K562 (cell line): ENCODE measurements at regions not wholly inside any gene's neighbourhood (a gene's known extent, or its start where the extent isn't known, plus 50 kb on each side); places are given as distances from the start of the nearest gene placed in this dataset.

Source experiments
- ATAC-seq: fragments of 200-7000 bp; cut with Tn5 transposase; 3 replicates; pipeline ENCODE4 v1.9.1; 2020; ENCODE audit warnings: moderate library complexity
- BruUV-seq: library from RNA; stranded (reverse); fragments of 400-500 nt; replicated peaks from 2 replicates; lab custom pipeline; 2021; lab: Mats Ljungman, UMichigan
- CTCF ChIA-PET: fragments of 300-600 bp; formaldehyde crosslinking; extraction: SDS; loops from one replicate; lab custom pipeline; 2021; ENCODE audit warnings: low intra/inter-chr PET ratio; lab: Yijun Ruan, JAX
- POLR2A ChIA-PET: fragments of 300-600, 350-650 bp; sonication (Branson Sonifier 250); formaldehyde crosslinking; extraction: SDS; loops from one replicate; lab custom pipeline; 2021; ENCODE audit warnings: antibody characterized with exemption, inconsistent platforms; lab: Yijun Ruan, JAX
- DNase-seq, 4 experiments: peaks; one replicate each; pipeline versions ENCODE4 v3.0.0 to v3.0.0-alpha.2; 2011 to 2018; ENCODE audit warnings: low spot score in 3 of 4, mixed read lengths in 3 of 4; ENCODE audit errors: extremely low read depth in 1 of 4
- FAIRE-seq: peaks from 2 replicates; lab custom pipeline; 2011; peaks lifted over from hg19 to GRCh38; lab: Jason Lieb, UNC
- H2AFZ ChIP-seq: 2 replicates; pipeline ENCODE4 v1.6.0; 2011; ENCODE audit warnings: low read depth, low read length, control low read depth, inconsistent platforms
- H3K27ac ChIP-seq: fragments of 200-600 bp; 3 replicates; pipeline ENCODE4 v1.8.0; 2011; ENCODE audit warnings: low read depth, mild to moderate bottlenecking, control low read depth, inconsistent platforms, low read length, moderate library complexity, mixed read lengths; ENCODE audit errors: extremely low read depth
- H3K27me3 ChIP-seq, 2 experiments: fragments of 300-600 bp in 1 of 2; 2 replicates in 1 of 2; 3 replicates in 1 of 2; pipeline versions ENCODE4 v1.6.0 to v1.8.0; 2011; ENCODE audit warnings: inconsistent platforms in 2 of 2, low read length in 2 of 2, mild to moderate bottlenecking in 1 of 2, mixed read lengths in 1 of 2, moderate library complexity in 1 of 2; ENCODE audit not compliant: control insufficient read depth in 2 of 2, insufficient read depth in 2 of 2
- H3K36me3 ChIP-seq: fragments of 300-600 bp; 3 replicates; pipeline ENCODE4 v1.8.0; 2011; ENCODE audit warnings: mild to moderate bottlenecking, low read length, inconsistent platforms; ENCODE audit not compliant: control insufficient read depth, insufficient read depth
- H3K4me1 ChIP-seq, 2 experiments: fragments of 200-600 bp in 1 of 2; replicated peaks in 1 of 2; 2 replicates in 1 of 2; 3 replicates in 1 of 2; pipeline versions ENCODE4 v1.5.1 to v1.8.0; 2011; ENCODE audit warnings: inconsistent platforms in 2 of 2, low read length in 2 of 2, mild to moderate bottlenecking in 1 of 2, mixed read lengths in 1 of 2, moderate library complexity in 1 of 2; ENCODE audit not compliant: control insufficient read depth in 2 of 2, insufficient read depth in 2 of 2
- H3K4me2 ChIP-seq: 2 replicates; pipeline ENCODE4 v1.6.1; 2011; ENCODE audit warnings: low read length, control low read depth, inconsistent platforms, mixed read lengths; ENCODE audit not compliant: insufficient read depth
- H3K4me3 ChIP-seq: fragments of 200-600 bp; sonication (generic), shearing (Covaris generic); 2 replicates; pipeline ENCODE4 v1.5.1; 2016; ENCODE audit warnings: control low read depth, inconsistent platforms
- H3K79me2 ChIP-seq: fragments of 200-600 bp; 3 replicates; pipeline ENCODE4 v1.8.0; 2011; ENCODE audit warnings: low read length, inconsistent platforms; ENCODE audit not compliant: control insufficient read depth, insufficient read depth
- H3K9ac ChIP-seq, 2 experiments: 2 replicates each; pipeline versions ENCODE4 v1.6.0 to v1.6.1; 2011; ENCODE audit warnings: low read depth in 2 of 2, low read length in 2 of 2, control low read depth in 1 of 2, inconsistent platforms in 1 of 2, mild to moderate bottlenecking in 1 of 2, mixed read lengths in 1 of 2; ENCODE audit not compliant: insufficient read depth in 1 of 2
- H3K9me1 ChIP-seq: one replicate; pipeline ENCODE4 v1.6.0; 2011; ENCODE audit warnings: inconsistent platforms, mild to moderate bottlenecking, low read length, moderate library complexity; ENCODE audit not compliant: control insufficient read depth, insufficient read depth
- H3K9me3 ChIP-seq: replicated peaks from 2 replicates; pipeline ENCODE4 v1.5.1; 2011; ENCODE audit warnings: low read depth, low read length, inconsistent platforms; ENCODE audit not compliant: control insufficient read depth, insufficient read depth
- H4K20me1 ChIP-seq: replicated peaks from 2 replicates; pipeline ENCODE4 v1.6.1; 2011; ENCODE audit warnings: low read length, inconsistent platforms, mixed read lengths; ENCODE audit not compliant: control insufficient read depth, insufficient read depth
- EP400 ChIP-seq: fragments of 450-650 bp; IDR thresholded peaks from 2 replicates; pipeline ENCODE4 v1.6.1; 2017; ENCODE audit warnings: antibody characterized with exemption, mild to moderate bottlenecking, moderate library complexity
- SIX5 ChIP-seq, 2 experiments: IDR thresholded peaks; 2 replicates each; pipeline ENCODE4 v1.6.1; 2011; ENCODE audit warnings: low read length in 2 of 2, borderline replicate concordance in 1 of 2, low read depth in 1 of 2, mild to moderate bottlenecking in 1 of 2, moderate library complexity in 1 of 2; ENCODE audit not compliant: insufficient read depth in 1 of 2
- SRF ChIP-seq, 2 experiments: fragments of 250-450, 450-650 bp in 1 of 2; sonication (Bioruptor Pico) in 1 of 2; sonication (generic) in 1 of 2; formaldehyde crosslinking; IDR thresholded peaks; 2 replicates each; pipeline versions ENCODE4 v1.5.0 to v1.5.1; 2020 to 2022; ENCODE audit warnings: mild to moderate bottlenecking in 1 of 2, missing genetic modification reagents in 1 of 2
- TCF7L2 ChIP-seq: fragments of 150-350 bp; IDR thresholded peaks from 2 replicates; pipeline ENCODE4 v1.6.1; 2016; ENCODE audit warnings: low read depth, mild to moderate bottlenecking, low read length, moderate library complexity
- XRCC3 ChIP-seq: fragments of 450-650 bp; IDR thresholded peaks from 2 replicates; pipeline ENCODE4 v1.6.1; 2017; ENCODE audit warnings: mild to moderate bottlenecking, moderate library complexity
- ZNF24 ChIP-seq: fragments of 450-650 bp; IDR thresholded peaks from 2 replicates; pipeline ENCODE4 v1.6.1; 2016
- ZNF253 ChIP-seq: fragments of 250-450 bp; sonication (Bioruptor Pico); conservative IDR thresholded peaks from 2 replicates; pipeline ENCODE4 v1.6.1; 2021; ENCODE audit warnings: mild to moderate bottlenecking
- WGBS: fragments of 100-300 bp; shearing (Covaris generic); methylation state at CpG from one replicate; pipeline ENCODE4 v1.1.6; 2016; ENCODE audit warnings: low coverage, mixed read lengths; ENCODE audit not compliant: insufficient coverage; ENCODE audit errors: missing lambda C conversion rate; 5-methylcytosine and 5-hydroxymethylcytosine counted together
- in situ Hi-C: fragments of 300-500 bp; cut with MboI; formaldehyde crosslinking; loops from 4 replicates; pipeline ENCODE4 v1.15.0; 2018; ENCODE audit warnings: inconsistent platforms, mixed read lengths
- intact Hi-C: fragments of 100-400 bp; cut with micrococcal nuclease; formaldehyde crosslinking; loops from 2 replicates; pipeline ENCODE4 v1.14.2; 2022
- TF ChIP-seq, protein P1 (sequence below): fragments of 250-450 bp; sonication (Bioruptor Pico); IDR thresholded peaks from 2 replicates; pipeline ENCODE4 v1.5.0; 2021; ENCODE audit warnings: mild to moderate bottlenecking, moderate library complexity
- TF ChIP-seq, protein P2 (sequence below): fragments of 250-450 bp; sonication (Bioruptor Pico); IDR thresholded peaks from 2 replicates; pipeline ENCODE4 v1.5.0; 2021; ENCODE audit warnings: mild to moderate bottlenecking, borderline replicate concordance
- TF ChIP-seq, protein P3 (sequence below): fragments of 450-650 bp; IDR thresholded peaks from 2 replicates; pipeline ENCODE4 v1.6.1; 2016; ENCODE audit warnings: borderline replicate concordance

DNA sequence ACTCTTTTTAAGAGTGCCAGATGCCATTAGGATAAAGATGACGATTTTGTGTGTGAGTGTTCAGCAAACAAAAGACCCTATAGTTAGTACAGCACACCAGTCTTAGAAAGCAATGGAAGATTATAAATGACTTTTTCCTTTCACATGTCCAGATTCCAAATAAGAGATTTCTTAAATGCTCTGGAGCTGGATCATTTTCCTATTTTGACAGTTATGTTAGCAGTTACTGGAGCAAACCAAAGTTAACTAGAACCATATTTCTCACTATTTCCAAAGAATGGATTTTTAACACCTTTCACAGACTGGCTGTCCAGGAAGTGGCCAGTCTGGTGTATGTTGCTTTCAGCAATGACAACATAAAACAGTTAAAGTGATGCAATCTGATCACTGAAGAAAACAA is 905.8 kb upstream of the ADGRL2 start:
- ATAC-seq (no peak), FAIRE-seq (no peak), DNase-seq (no peak)
- Histone ChIP-seq H3K9me3 (0 out of 2 replicates have a peak, but pooled peaks cover 2% of the 10 kb centered on the region), H4K20me1 (no peaks in the 10 kb centered on the region), H3K9ac (no peak overlapping the region), H3K9me1 (no peaks in the 10 kb centered on the region), H3K4me2 (no peak overlapping the region), H3K36me3 (no peaks in the 10 kb centered on the region), H3K27me3 (no peaks in the 10 kb centered on the region), H3K4me1 (no peaks in the 10 kb centered on the region), H3K27ac (no peak overlapping the region), H3K79me2 (no peaks in the 10 kb centered on the region), H3K4me3 (no peak overlapping the region), H2AFZ (no peak overlapping the region)
- WGBS = 0% methylated on average over 1 of the region's 1 CpG
- ChIA-PET POLR2A (interaction anchor here (0.6 kb wide), 1 partner anchor 14 kb away, joined by 4 read pairs; no protein-coding TSS in a partner anchor), CTCF (no interaction called here)
- intact Hi-C loops (no loop called here), in situ Hi-C loops (no loop called here)
- no TSS peak for BruUV-seq
- TF ChIP-seq, protein P1, sequence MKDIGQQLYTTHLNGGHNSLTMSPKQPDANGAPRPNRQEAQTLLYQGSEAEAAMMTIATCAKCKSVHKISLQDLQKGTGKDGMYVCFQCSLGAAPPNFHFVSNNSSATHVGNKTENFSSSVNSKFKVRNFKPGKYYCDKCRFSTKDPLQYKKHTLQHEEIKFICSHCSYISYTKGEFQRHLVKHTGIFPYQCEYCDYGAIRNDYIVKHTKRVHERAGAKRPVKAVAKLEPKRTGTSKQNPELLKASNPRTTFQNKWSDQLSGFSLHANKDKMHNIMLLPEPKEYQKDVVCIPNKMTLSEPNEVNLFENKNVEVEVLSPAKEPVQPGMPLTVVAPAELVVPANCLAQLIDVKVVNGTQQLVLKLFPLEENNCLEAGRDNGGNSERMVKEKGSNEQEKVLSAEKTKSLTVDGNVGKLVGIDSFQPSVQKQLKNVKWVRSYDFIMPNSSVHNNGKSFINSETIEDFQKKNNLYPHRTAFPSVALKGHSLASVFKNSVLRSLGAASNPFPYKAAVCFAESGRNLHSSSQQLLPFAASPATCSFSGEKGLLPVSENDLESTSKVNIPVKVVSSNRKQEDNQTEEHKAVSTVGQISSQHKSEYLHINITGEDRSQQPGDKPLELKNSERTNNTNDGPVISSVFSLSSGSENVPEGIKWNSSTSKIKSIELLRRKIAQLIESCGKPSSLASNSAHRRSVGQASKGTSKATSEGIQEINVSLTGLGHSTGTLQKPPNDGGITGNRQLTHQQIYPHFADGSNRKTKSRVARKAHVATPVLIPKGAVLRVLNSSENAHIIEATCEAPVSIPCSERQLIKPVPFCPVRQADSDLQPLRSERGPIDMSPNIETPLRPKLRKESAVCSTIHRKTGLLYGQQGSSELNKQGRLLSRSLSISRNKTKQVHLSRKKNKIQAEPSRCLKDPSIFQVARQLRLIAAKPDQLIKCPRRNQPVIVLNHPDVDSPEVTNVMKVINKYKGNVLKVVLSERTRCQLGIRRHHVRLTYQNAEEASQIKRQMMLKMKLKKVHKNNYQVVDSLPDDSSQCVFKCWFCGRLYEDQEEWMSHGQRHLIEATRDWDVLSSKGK (CRISPR knock-in tag) = no peak
- TF ChIP-seq TCF7L2 (no peak), SRF (CRISPR knock-in tag; IDR thresholded peaks at IDR 0.05) (no peak), EP400 (no peak), SIX5 (IDR thresholded peaks at IDR 0.05; ENCODE audit: borderline replicate concordance in 1 of 2, insufficient read depth in 1 of 2, low read depth in 1 of 2, low read length in 2 of 2) (no peak), XRCC3 (no peak), ZNF24 (no peak), ZNF253 (no peak)
- TF ChIP-seq, protein P2, sequence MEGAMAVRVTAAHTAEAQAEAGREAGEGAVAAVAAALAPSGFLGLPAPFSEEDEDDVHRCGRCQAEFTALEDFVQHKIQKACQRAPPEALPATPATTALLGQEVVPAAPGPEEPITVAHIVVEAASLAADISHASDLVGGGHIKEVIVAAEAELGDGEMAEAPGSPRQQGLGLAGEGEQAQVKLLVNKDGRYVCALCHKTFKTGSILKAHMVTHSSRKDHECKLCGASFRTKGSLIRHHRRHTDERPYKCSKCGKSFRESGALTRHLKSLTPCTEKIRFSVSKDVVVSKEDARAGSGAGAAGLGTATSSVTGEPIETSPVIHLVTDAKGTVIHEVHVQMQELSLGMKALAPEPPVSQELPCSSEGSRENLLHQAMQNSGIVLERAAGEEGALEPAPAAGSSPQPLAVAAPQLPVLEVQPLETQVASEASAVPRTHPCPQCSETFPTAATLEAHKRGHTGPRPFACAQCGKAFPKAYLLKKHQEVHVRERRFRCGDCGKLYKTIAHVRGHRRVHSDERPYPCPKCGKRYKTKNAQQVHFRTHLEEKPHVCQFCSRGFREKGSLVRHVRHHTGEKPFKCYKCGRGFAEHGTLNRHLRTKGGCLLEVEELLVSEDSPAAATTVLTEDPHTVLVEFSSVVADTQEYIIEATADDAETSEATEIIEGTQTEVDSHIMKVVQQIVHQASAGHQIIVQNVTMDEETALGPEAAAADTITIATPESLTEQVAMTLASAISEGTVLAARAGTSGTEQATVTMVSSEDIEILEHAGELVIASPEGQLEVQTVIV (CRISPR knock-in tag) = no peak
- TF ChIP-seq, protein P3, sequence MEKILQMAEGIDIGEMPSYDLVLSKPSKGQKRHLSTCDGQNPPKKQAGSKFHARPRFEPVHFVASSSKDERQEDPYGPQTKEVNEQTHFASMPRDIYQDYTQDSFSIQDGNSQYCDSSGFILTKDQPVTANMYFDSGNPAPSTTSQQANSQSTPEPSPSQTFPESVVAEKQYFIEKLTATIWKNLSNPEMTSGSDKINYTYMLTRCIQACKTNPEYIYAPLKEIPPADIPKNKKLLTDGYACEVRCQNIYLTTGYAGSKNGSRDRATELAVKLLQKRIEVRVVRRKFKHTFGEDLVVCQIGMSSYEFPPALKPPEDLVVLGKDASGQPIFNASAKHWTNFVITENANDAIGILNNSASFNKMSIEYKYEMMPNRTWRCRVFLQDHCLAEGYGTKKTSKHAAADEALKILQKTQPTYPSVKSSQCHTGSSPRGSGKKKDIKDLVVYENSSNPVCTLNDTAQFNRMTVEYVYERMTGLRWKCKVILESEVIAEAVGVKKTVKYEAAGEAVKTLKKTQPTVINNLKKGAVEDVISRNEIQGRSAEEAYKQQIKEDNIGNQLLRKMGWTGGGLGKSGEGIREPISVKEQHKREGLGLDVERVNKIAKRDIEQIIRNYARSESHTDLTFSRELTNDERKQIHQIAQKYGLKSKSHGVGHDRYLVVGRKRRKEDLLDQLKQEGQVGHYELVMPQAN = no peak
